Adipocyte (in vitro differentiated cells): ENCODE measurements at regions not wholly inside any gene's neighbourhood (a gene's known extent, or its start where the extent isn't known, plus 50 kb on each side); places are given as distances from the start of the nearest gene placed in this dataset.
A peak's percentile ranks its signal among the peaks of the same experiment; 100 is the strongest.

Experiments
- DNase-seq: peaks from one replicate; pipeline ENCODE4 v3.0.0-alpha.2; 2015; ENCODE audit warnings: low read depth
- H3K27me3 ChIP-seq: replicated peaks from 2 replicates; pipeline ENCODE4 v1.7.0; 2013; ENCODE audit warnings: mild to moderate bottlenecking, low read length, moderate library complexity; ENCODE audit not compliant: control insufficient read depth, insufficient read depth
- H3K36me3 ChIP-seq: 2 replicates; pipeline ENCODE4 v1.7.0; 2013; ENCODE audit warnings: low read length, mild to moderate bottlenecking, moderate library complexity; ENCODE audit not compliant: control insufficient read depth, insufficient read depth, severe bottlenecking
- H3K4me1 ChIP-seq: 2 replicates; pipeline ENCODE4 v1.7.0; 2013; ENCODE audit warnings: mild to moderate bottlenecking, low read length, moderate library complexity; ENCODE audit not compliant: control insufficient read depth, insufficient read depth
- H3K4me3 ChIP-seq: 2 replicates; pipeline ENCODE4 v1.7.0; 2013; ENCODE audit warnings: mild to moderate bottlenecking, low read length, moderate library complexity
- H3K9ac ChIP-seq: 2 replicates; pipeline ENCODE4 v1.7.0; 2013; ENCODE audit warnings: mild to moderate bottlenecking, low read length, moderate library complexity
- H3K9me3 ChIP-seq: 2 replicates; pipeline ENCODE4 v1.7.0; 2013; ENCODE audit warnings: mild to moderate bottlenecking, low read length, moderate library complexity; ENCODE audit not compliant: control insufficient read depth

GRCh38 chr1:185495007-185495406 lies 178.0 kb upstream of the IVNS1ABP start:
- no peaks in the 10 kb centered on the region for H3K36me3 ChIP-seq
- H3K4me3 ChIP-seq = no peak overlapping the region
- no peaks in the 10 kb centered on the region for H3K9me3 ChIP-seq
- H3K4me1 ChIP-seq = peaks cover 4% of the 10 kb centered on the region
- H3K27me3 ChIP-seq = no peaks in the 10 kb centered on the region
- DNase-seq = no peak
- H3K9ac ChIP-seq = no peak overlapping the region

- Histone ChIP-seq H3K9ac (no peak overlapping the region), H3K4me1 (no peaks in the 10 kb centered on the region), H3K4me3 (no peak overlapping the region), H3K9me3 (no peaks in the 10 kb centered on the region), H3K36me3 (no peaks in the 10 kb centered on the region), H3K27me3 (no peaks in the 10 kb centered on the region)
- no peak for DNase-seq
These were observed 175.2 kb upstream of the IVNS1ABP start for GRCh38 chr1:185492089-185492825.

GRCh38 chr1:185491604-185492003 lies 174.6 kb upstream of the IVNS1ABP start:
- Histone ChIP-seq H3K36me3 (no peaks in the 10 kb centered on the region), H3K9ac (no peak overlapping the region), H3K4me1 (no peaks in the 10 kb centered on the region), H3K4me3 (no peak overlapping the region), H3K27me3 (no peaks in the 10 kb centered on the region), H3K9me3 (no peaks in the 10 kb centered on the region)
- DNase-seq = no peak

- Histone ChIP-seq H3K4me3 (no peak overlapping the region), H3K36me3 (no peaks in the 10 kb centered on the region), H3K9me3 (no peaks in the 10 kb centered on the region), H3K4me1 (no peaks in the 10 kb centered on the region), H3K9ac (no peak overlapping the region), H3K27me3 (no peaks in the 10 kb centered on the region)
- DNase-seq = no peak
These were observed 173.9 kb upstream of the IVNS1ABP start for GRCh38 chr1:185490924-185491323.

GRCh38 chr1:185489406-185489805 lies 172.4 kb upstream of the IVNS1ABP start:
- H3K9ac ChIP-seq = no peak overlapping the region

GRCh38 chr1:185488808-185489207 lies 171.8 kb upstream of the IVNS1ABP start:
- no peaks in the 10 kb centered on the region for H3K36me3 ChIP-seq
- H3K9ac ChIP-seq = no peak overlapping the region
- no peak for DNase-seq
- H3K4me3 ChIP-seq = no peak overlapping the region
- H3K4me1 ChIP-seq = peaks cover 9% of the 10 kb centered on the region
- H3K9me3 ChIP-seq = no peaks in the 10 kb centered on the region
- H3K27me3 ChIP-seq = no peaks in the 10 kb centered on the region

More at GRCh38 chr1:185489406-185489805, 172.4 kb upstream of the IVNS1ABP start:
- DNase-seq = no peak
- no peaks in the 10 kb centered on the region for H3K27me3 ChIP-seq
- H3K4me1 ChIP-seq = peaks cover 3% of the 10 kb centered on the region
- H3K4me3 ChIP-seq = no peak overlapping the region
- no peaks in the 10 kb centered on the region for H3K36me3 ChIP-seq
- no peaks in the 10 kb centered on the region for H3K9me3 ChIP-seq

- H3K4me1 ChIP-seq = peaks cover 16% of the 10 kb centered on the region
- H3K4me3 ChIP-seq = no peak overlapping the region
- no peaks in the 10 kb centered on the region for H3K27me3 ChIP-seq
- no peaks in the 10 kb centered on the region for H3K36me3 ChIP-seq
- no peak for DNase-seq
- no peak overlapping the region for H3K9ac ChIP-seq
- H3K9me3 ChIP-seq = no peaks in the 10 kb centered on the region
These were observed 170.9 kb upstream of the IVNS1ABP start for GRCh38 chr1:185487936-185488335.

- DNase-seq = no peak
- no peaks in the 10 kb centered on the region for H3K36me3 ChIP-seq
- peaks cover 16% of the 10 kb centered on the region for H3K4me1 ChIP-seq
- no peaks in the 10 kb centered on the region for H3K9me3 ChIP-seq
- no peak overlapping the region for H3K9ac ChIP-seq
- no peaks in the 10 kb centered on the region for H3K27me3 ChIP-seq
- no peak overlapping the region for H3K4me3 ChIP-seq
These were observed 170.0 kb upstream of the IVNS1ABP start for GRCh38 chr1:185487026-185487425.

GRCh38 chr1:185486346-185486745 lies 169.3 kb upstream of the IVNS1ABP start:
- no peak overlapping the region for H3K4me3 ChIP-seq
- H3K9me3 ChIP-seq = no peaks in the 10 kb centered on the region
- peaks cover 16% of the 10 kb centered on the region for H3K4me1 ChIP-seq
- no peak for DNase-seq
- no peak overlapping the region for H3K9ac ChIP-seq
- H3K36me3 ChIP-seq = no peaks in the 10 kb centered on the region
- no peaks in the 10 kb centered on the region for H3K27me3 ChIP-seq

GRCh38 chr1:185483664-185484450 lies 166.8 kb upstream of the IVNS1ABP start:
- Histone ChIP-seq H3K27me3 (no peaks in the 10 kb centered on the region), H3K36me3 (no peaks in the 10 kb centered on the region), H3K4me1 (peaks cover 16% of the 10 kb centered on the region), H3K4me3 (peak overlapping the region; percentile 12), H3K9me3 (no peaks in the 10 kb centered on the region), H3K9ac (no peak overlapping the region)
- DNase-seq = peak; percentile 87

GRCh38 chr1:185483217-185483616 lies 166.2 kb upstream of the IVNS1ABP start:
- DNase-seq = no peak
- Histone ChIP-seq H3K4me1 (peaks cover 17% of the 10 kb centered on the region), H3K9me3 (no peaks in the 10 kb centered on the region), H3K4me3 (no peak overlapping the region), H3K36me3 (no peaks in the 10 kb centered on the region), H3K27me3 (no peaks in the 10 kb centered on the region), H3K9ac (no peak overlapping the region)
